ENCODE measurements at regions not wholly inside any gene's neighbourhood (a gene's known extent, or its start where the extent isn't known, plus 50 kb on each side); places are given as distances from the start of the nearest gene placed in this dataset.
"Not testable (repeated sequence)": the region's sequence is repeated elsewhere in the genome, so short reads cannot be mapped to it uniquely, and the experiment has no call there.

GRCh38 chr3:34090379-34090778, 291.9 kb downstream of the PDCD6IP start:
- H3K4me1 Mint-ChIP-seq; H3K27ac ChIP-seq (ENCODE audit: low read length); H3K27me3 ChIP-seq (replicated peaks in 1 of 2; ENCODE audit: control insufficient read depth in 2 of 2, extremely low read depth in 1 of 2, insufficient read depth in 2 of 2, low read length in 1 of 2); ATAC-seq (replicated peaks in 1 of 4); H3K36me3 ChIP-seq (ENCODE audit: control insufficient read depth in 2 of 2, extremely low read depth in 1 of 2, insufficient read depth in 1 of 2, low read length in 1 of 2); H3K9me3 Mint-ChIP-seq; DNase-seq; CTCF ChIA-PET; POLR2A ChIA-PET; H3K27me3 Mint-ChIP-seq; H3K9me3 ChIP-seq; H3K4me3 ChIP-seq (ENCODE audit: control insufficient read depth in 1 of 2, extremely low read depth in 1 of 2, low read length in 1 of 2); H3K4me1 ChIP-seq (ENCODE audit: control insufficient read depth in 1 of 2, extremely low read depth in 1 of 2, insufficient read depth in 2 of 2, low read length in 2 of 2); H3K27ac Mint-ChIP-seq; H3K4me3 Mint-ChIP-seq; H3K36me3 Mint-ChIP-seq: not testable (repeated sequence)
- 89% methylated on average over 5 of the region's 7 CpGs for WGBS (ENCODE audit: insufficient coverage)

DNA sequence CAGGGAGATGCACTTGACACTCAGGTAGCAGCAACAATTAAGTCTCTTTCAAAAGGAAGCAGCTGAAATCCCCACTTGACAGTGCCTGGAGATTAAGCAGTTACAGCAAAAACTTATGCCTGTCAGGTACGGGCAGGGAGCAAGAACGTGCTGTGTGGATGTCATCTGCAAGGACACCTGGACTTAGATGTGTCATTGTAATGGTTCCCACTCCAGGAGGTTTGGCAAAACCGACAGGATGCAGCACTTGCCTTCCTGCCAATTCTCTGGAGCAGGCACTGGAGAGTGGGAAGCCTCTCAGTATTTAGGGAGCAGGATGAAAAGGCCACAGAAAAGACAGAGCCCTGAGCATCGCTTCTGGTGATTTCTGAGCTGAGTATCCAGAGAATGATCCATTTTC, 292.4 kb downstream of the PDCD6IP start:
- Histone ChIP-seq H3K9me3 (no peaks in the 10 kb centered on the region), H3K27me3 (replicated peaks in 1 of 2; ENCODE audit: control insufficient read depth in 2 of 2, extremely low read depth in 1 of 2, insufficient read depth in 2 of 2, low read length in 1 of 2) (peaks cover 0 to 7% of the 10 kb centered on the region in 2 experiments), H3K4me1 (ENCODE audit: control insufficient read depth in 1 of 2, extremely low read depth in 1 of 2, insufficient read depth in 2 of 2, low read length in 2 of 2) (no peaks in the 10 kb centered on the region), H3K27ac (ENCODE audit: low read length) (no peak overlapping the region), H3K36me3 (ENCODE audit: control insufficient read depth in 2 of 2, extremely low read depth in 1 of 2, insufficient read depth in 1 of 2, low read length in 1 of 2) (no peaks in the 10 kb centered on the region), H3K4me3 (ENCODE audit: control insufficient read depth in 1 of 2, extremely low read depth in 1 of 2, low read length in 1 of 2) (no peak overlapping the region)
- peaks cover 0 to 3% of the 10 kb centered on the region in 2 donors for H3K27me3 Mint-ChIP-seq
- no peaks in the 10 kb centered on the region for H3K36me3 Mint-ChIP-seq
- H3K4me1 Mint-ChIP-seq = no peaks in the 10 kb centered on the region
- no peak overlapping the region for H3K4me3 Mint-ChIP-seq
- peaks cover 0 to 4% (median 0%) of the 10 kb centered on the region in 3 donors for H3K9me3 Mint-ChIP-seq
- CTCF ChIA-PET = no interaction called here
- ATAC-seq (replicated peaks in 1 of 4) (no peak), DNase-seq (no peak)
- H3K27ac Mint-ChIP-seq = no peak overlapping the region
- POLR2A ChIA-PET = no interaction called here
- 80% methylated on average over 3 of the region's 4 CpGs for WGBS (ENCODE audit: insufficient coverage)

DNA sequence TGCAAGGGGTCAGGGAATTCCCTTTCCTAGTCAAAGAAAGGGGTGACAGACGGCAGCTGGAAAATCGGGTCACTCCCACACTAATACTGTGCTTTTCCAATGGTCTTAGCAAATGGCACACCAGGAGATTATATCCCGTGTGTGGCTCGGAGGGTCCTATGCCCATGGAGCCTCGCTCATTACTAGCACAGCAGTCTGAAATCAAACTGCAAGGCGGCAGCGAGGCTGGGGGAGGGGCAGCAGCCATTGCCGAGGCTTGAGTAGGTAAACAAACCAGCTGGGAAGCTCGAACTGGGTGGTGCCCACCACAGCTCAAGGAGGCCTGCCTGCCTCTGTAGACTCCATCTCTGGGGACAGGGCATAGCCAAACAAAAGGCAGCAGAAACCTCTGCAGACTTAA, 295.9 kb downstream of the PDCD6IP start:
- H3K36me3 ChIP-seq (ENCODE audit: control insufficient read depth in 2 of 2, extremely low read depth in 1 of 2, insufficient read depth in 1 of 2, low read length in 1 of 2); H3K9me3 ChIP-seq; H3K27me3 ChIP-seq (replicated peaks in 1 of 2; ENCODE audit: control insufficient read depth in 2 of 2, extremely low read depth in 1 of 2, insufficient read depth in 2 of 2, low read length in 1 of 2); H3K4me1 Mint-ChIP-seq; ATAC-seq (replicated peaks in 1 of 4); H3K4me1 ChIP-seq (ENCODE audit: control insufficient read depth in 1 of 2, extremely low read depth in 1 of 2, insufficient read depth in 2 of 2, low read length in 2 of 2); H3K9me3 Mint-ChIP-seq; H3K27ac Mint-ChIP-seq; H3K27ac ChIP-seq (ENCODE audit: low read length); POLR2A ChIA-PET; H3K4me3 Mint-ChIP-seq; H3K4me3 ChIP-seq (ENCODE audit: control insufficient read depth in 1 of 2, extremely low read depth in 1 of 2, low read length in 1 of 2); DNase-seq; H3K36me3 Mint-ChIP-seq; CTCF ChIA-PET; H3K27me3 Mint-ChIP-seq: not testable (repeated sequence)
- WGBS (ENCODE audit: insufficient coverage) = 85% methylated on average over 9 of the region's 9 CpGs

GRCh38 chr3:34102288-34102687, 303.9 kb downstream of the PDCD6IP start:
- ATAC-seq (replicated peaks in 1 of 4) (no peak), DNase-seq (no peak)
- POLR2A ChIA-PET = no interaction called here
- H3K36me3 ChIP-seq (ENCODE audit: control insufficient read depth in 2 of 2, extremely low read depth in 1 of 2, insufficient read depth in 1 of 2, low read length in 1 of 2) = no peaks in the 10 kb centered on the region
- Mint-ChIP-seq H3K4me1 (no peaks in the 10 kb centered on the region), H3K36me3 (no peaks in the 10 kb centered on the region), H3K27ac (no peak overlapping the region), H3K4me3 (no peak overlapping the region), H3K9me3 (peaks cover 0 to 4% (median 0%) of the 10 kb centered on the region in 3 donors), H3K27me3 (peaks cover 7 to 11% of the 10 kb centered on the region in 2 donors)
- H3K4me3 ChIP-seq (ENCODE audit: control insufficient read depth in 1 of 2, extremely low read depth in 1 of 2, low read length in 1 of 2) = no peak overlapping the region
- H3K4me1 ChIP-seq (ENCODE audit: control insufficient read depth in 1 of 2, extremely low read depth in 1 of 2, insufficient read depth in 2 of 2, low read length in 2 of 2) = no peaks in the 10 kb centered on the region
- WGBS (ENCODE audit: insufficient coverage) = 57% methylated on average over 1 of the region's 4 CpGs
- H3K9me3 ChIP-seq = no peaks in the 10 kb centered on the region
- CTCF ChIA-PET = no interaction called here
- H3K27ac ChIP-seq (ENCODE audit: low read length) = no peak overlapping the region
- H3K27me3 ChIP-seq (replicated peaks in 1 of 2; ENCODE audit: control insufficient read depth in 2 of 2, extremely low read depth in 1 of 2, insufficient read depth in 2 of 2, low read length in 1 of 2) = peaks cover 0 to 5% of the 10 kb centered on the region in 2 experiments

DNA sequence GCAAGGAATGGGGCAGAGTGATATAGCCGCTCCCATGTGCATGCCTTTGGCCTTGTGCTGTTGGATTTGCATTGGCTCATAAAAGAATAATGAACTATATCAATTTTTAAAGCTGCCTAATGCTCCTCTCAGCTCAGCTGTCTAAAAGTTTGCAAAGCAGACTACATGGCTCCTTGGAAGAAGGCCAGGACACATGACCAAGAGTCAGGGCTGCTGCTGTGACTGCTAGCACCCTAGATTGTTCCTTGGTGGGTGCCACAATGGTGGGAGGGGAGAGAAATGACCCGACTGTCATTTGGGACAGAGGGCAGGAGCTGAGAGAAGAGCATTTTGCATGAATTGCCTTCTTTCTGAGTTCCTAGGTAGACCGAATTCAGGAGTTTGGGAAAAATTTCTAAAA, 307.9 kb downstream of the PDCD6IP start:
- CTCF ChIA-PET = interaction anchor here in 1 of 2 donors (0.5 kb wide), 1 partner anchor 1767 kb away, joined by 3 read pairs; no protein-coding TSS in a partner anchor
- Mint-ChIP-seq H3K4me3 (no peak overlapping the region), H3K27ac (no peak overlapping the region), H3K27me3 (peaks cover 7 to 11% of the 10 kb centered on the region in 2 donors), H3K9me3 (no peaks in the 10 kb centered on the region), H3K36me3 (no peaks in the 10 kb centered on the region), H3K4me1 (no peaks in the 10 kb centered on the region)
- DNase-seq (no peak), ATAC-seq (replicated peaks in 1 of 4) (no peak)
- Histone ChIP-seq H3K4me1 (ENCODE audit: control insufficient read depth in 1 of 2, extremely low read depth in 1 of 2, insufficient read depth in 2 of 2, low read length in 2 of 2) (no peaks in the 10 kb centered on the region), H3K36me3 (ENCODE audit: control insufficient read depth in 2 of 2, extremely low read depth in 1 of 2, insufficient read depth in 1 of 2, low read length in 1 of 2) (no peaks in the 10 kb centered on the region), H3K9me3 (no peaks in the 10 kb centered on the region), H3K27me3 (replicated peaks in 1 of 2; ENCODE audit: control insufficient read depth in 2 of 2, extremely low read depth in 1 of 2, insufficient read depth in 2 of 2, low read length in 1 of 2) (peaks cover 0 to 5% of the 10 kb centered on the region in 2 experiments), H3K27ac (ENCODE audit: low read length) (no peak overlapping the region), H3K4me3 (ENCODE audit: control insufficient read depth in 1 of 2, extremely low read depth in 1 of 2, low read length in 1 of 2) (no peak overlapping the region)
- no CpG with 5 or more reads among the region's 3 CpGs for WGBS (ENCODE audit: insufficient coverage)
- POLR2A ChIA-PET = no interaction called here

DNA sequence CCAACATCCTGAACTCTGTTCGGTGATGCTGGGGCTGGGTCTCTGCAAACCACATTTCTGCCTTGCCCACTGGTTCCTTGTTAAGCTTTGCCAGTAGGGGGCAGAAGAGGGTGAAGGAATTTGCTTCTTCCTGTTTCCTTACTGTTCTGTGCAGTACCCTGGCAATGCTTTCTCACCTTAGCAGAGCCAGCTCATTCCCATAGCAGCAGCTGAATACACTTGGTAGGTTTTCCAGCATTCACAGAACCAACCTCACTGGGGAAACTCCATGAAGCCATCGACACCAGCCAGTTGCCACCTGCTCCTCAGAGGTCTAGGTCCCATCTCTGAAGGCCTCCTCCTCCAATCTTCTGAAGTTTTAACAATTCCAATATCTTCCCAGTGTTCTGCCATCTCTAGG, 308.4 kb downstream of the PDCD6IP start:
- no peaks in the 10 kb centered on the region for H3K4me1 ChIP-seq (ENCODE audit: control insufficient read depth in 1 of 2, extremely low read depth in 1 of 2, insufficient read depth in 2 of 2, low read length in 2 of 2)
- ATAC-seq (replicated peaks in 1 of 4) (no peak), DNase-seq (no peak)
- WGBS (ENCODE audit: insufficient coverage) = no CpG with 5 or more reads among the region's 2 CpGs
- ChIA-PET CTCF (interaction anchor here in 1 of 2 donors (0.5 kb wide), 1 partner anchor 1767 kb away, joined by 3 read pairs; no protein-coding TSS in a partner anchor), POLR2A (no interaction called here)
- peaks cover 0 to 5% of the 10 kb centered on the region in 2 experiments for H3K27me3 ChIP-seq (replicated peaks in 1 of 2; ENCODE audit: control insufficient read depth in 2 of 2, extremely low read depth in 1 of 2, insufficient read depth in 2 of 2, low read length in 1 of 2)
- no peak overlapping the region for H3K27ac ChIP-seq (ENCODE audit: low read length)
- H3K27ac Mint-ChIP-seq = no peak overlapping the region
- no peak overlapping the region for H3K4me3 ChIP-seq (ENCODE audit: control insufficient read depth in 1 of 2, extremely low read depth in 1 of 2, low read length in 1 of 2)
- H3K36me3 ChIP-seq (ENCODE audit: control insufficient read depth in 2 of 2, extremely low read depth in 1 of 2, insufficient read depth in 1 of 2, low read length in 1 of 2) = no peaks in the 10 kb centered on the region
- no peaks in the 10 kb centered on the region for H3K9me3 Mint-ChIP-seq
- H3K36me3 Mint-ChIP-seq = no peaks in the 10 kb centered on the region
- H3K4me3 Mint-ChIP-seq = no peak overlapping the region
- H3K27me3 Mint-ChIP-seq = peaks cover 7 to 11% of the 10 kb centered on the region in 2 donors
- H3K4me1 Mint-ChIP-seq = no peaks in the 10 kb centered on the region
- H3K9me3 ChIP-seq = no peaks in the 10 kb centered on the region

DNA sequence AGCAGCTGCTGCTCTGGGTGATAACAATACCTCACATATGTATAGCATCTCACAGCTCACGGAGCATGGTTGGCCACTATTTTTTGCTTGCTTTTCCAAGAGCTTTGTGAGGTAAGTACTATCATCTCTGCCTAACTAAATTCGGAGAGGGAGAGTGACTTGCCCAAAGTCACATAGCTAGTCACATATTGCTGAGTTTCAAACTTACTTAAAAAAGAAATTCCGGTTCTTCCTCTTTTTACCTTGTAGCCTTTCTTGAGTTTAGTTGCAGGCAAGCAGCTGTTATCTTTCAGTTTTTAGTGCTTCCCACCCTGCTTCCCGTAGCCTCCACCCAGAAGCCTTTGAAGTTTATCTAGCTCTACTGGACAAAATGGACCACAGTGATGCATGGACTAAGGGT, 309.2 kb downstream of the PDCD6IP start:
- no peak overlapping the region for H3K27ac ChIP-seq (ENCODE audit: low read length)
- ATAC-seq (replicated peaks in 1 of 4) (no peak), DNase-seq (no peak)
- CTCF ChIA-PET = interaction anchor here in 1 of 2 donors (0.6 kb wide), 1 partner anchor 1786 kb away, joined by 3 read pairs; no protein-coding TSS in a partner anchor
- Mint-ChIP-seq H3K36me3 (no peaks in the 10 kb centered on the region), H3K4me3 (no peak overlapping the region), H3K9me3 (peaks cover 0 to under 1% (median 0%) of the 10 kb centered on the region in 3 donors), H3K27me3 (peaks cover 7 to 11% of the 10 kb centered on the region in 2 donors), H3K27ac (no peak overlapping the region), H3K4me1 (no peaks in the 10 kb centered on the region)
- H3K4me1 ChIP-seq (ENCODE audit: control insufficient read depth in 1 of 2, extremely low read depth in 1 of 2, insufficient read depth in 2 of 2, low read length in 2 of 2) = no peaks in the 10 kb centered on the region
- no peak overlapping the region for H3K4me3 ChIP-seq (ENCODE audit: control insufficient read depth in 1 of 2, extremely low read depth in 1 of 2, low read length in 1 of 2)
- H3K27me3 ChIP-seq (replicated peaks in 1 of 2; ENCODE audit: control insufficient read depth in 2 of 2, extremely low read depth in 1 of 2, insufficient read depth in 2 of 2, low read length in 1 of 2) = peaks cover 0 to 5% of the 10 kb centered on the region in 2 experiments
- H3K9me3 ChIP-seq = no peaks in the 10 kb centered on the region
- POLR2A ChIA-PET = no interaction called here
- 50% methylated on average over 1 of the region's 4 CpGs for WGBS (ENCODE audit: insufficient coverage)
- H3K36me3 ChIP-seq (ENCODE audit: control insufficient read depth in 2 of 2, extremely low read depth in 1 of 2, insufficient read depth in 1 of 2, low read length in 1 of 2) = no peaks in the 10 kb centered on the region
